Endothelial cell of umbilical vein (primary cell): ENCODE measurements at regions not wholly inside any gene's neighbourhood (a gene's known extent, or its start where the extent isn't known, plus 50 kb on each side); places are given as distances from the start of the nearest gene placed in this dataset.

ENCODE experiments used
- BruUV-seq: library from RNA; stranded (reverse); fragments of 400-500 nt; replicated peaks from 2 replicates; lab custom pipeline; 2021; lab: Mats Ljungman, UMichigan
- CTCF ChIA-PET: fragments of 300-600, 350-600 bp; sonication (Branson Sonifier 250); formaldehyde crosslinking; loops from one replicate; lab custom pipeline; 2021; ENCODE audit warnings: antibody characterized with exemption, inconsistent platforms; lab: Charles Lee
- POLR2A ChIA-PET: fragments of 300-600, 350-600 bp; sonication (Branson Sonifier 250); formaldehyde crosslinking; loops from one replicate; lab custom pipeline; 2021; ENCODE audit warnings: antibody characterized with exemption, inconsistent platforms; lab: Charles Lee
- DNase-seq: peaks from one replicate; pipeline ENCODE4 v3.0.0-alpha.2; 2011; ENCODE audit warnings: low read depth, low spot score
- FAIRE-seq: peaks from 2 replicates; lab custom pipeline; 2011; peaks lifted over from hg19 to GRCh38; lab: Jason Lieb, UNC
- H2AFZ ChIP-seq: 2 replicates; pipeline ENCODE4 v1.6.0; 2012; ENCODE audit warnings: low read depth, low read length, control low read depth, inconsistent platforms
- H3K27ac ChIP-seq: 2 replicates; pipeline ENCODE4 v1.5.1; 2011; ENCODE audit warnings: low read depth, mild to moderate bottlenecking, control low read depth, low read length, moderate library complexity; ENCODE audit not compliant: insufficient read depth
- H3K27me3 ChIP-seq, 2 experiments: 2 replicates each; pipeline versions ENCODE4 v1.6.0 to v1.6.1; 2011; ENCODE audit warnings: low read length in 2 of 2, mixed read lengths in 1 of 2; ENCODE audit not compliant: control insufficient read depth in 2 of 2, insufficient read depth in 2 of 2
- H3K36me3 ChIP-seq, 2 experiments: 2 replicates in 1 of 2; 3 replicates in 1 of 2; pipeline ENCODE4 v1.5.1; 2011; ENCODE audit warnings: low read length in 2 of 2, mild to moderate bottlenecking in 1 of 2, moderate library complexity in 1 of 2; ENCODE audit not compliant: control insufficient read depth in 2 of 2, insufficient read depth in 2 of 2; ENCODE audit errors: extremely low read depth in 1 of 2
- H3K4me1 ChIP-seq: 3 replicates; pipeline ENCODE4 v1.5.1; 2011; ENCODE audit warnings: mild to moderate bottlenecking, low read length; ENCODE audit not compliant: control insufficient read depth, insufficient read depth; ENCODE audit errors: extremely low read depth
- H3K4me2 ChIP-seq: 2 replicates; pipeline ENCODE4 v1.6.1; 2011; ENCODE audit warnings: low read length, control low read depth, mixed read lengths; ENCODE audit not compliant: insufficient read depth
- H3K4me3 ChIP-seq, 3 experiments: fragments of 200-600 bp in 1 of 3; sonication (generic), shearing (Covaris generic) in 1 of 3; replicated peaks in 1 of 3; 2 replicates each; pipeline ENCODE4 v1.5.1; 2011 to 2016; ENCODE audit warnings: control low read depth in 3 of 3, low read length in 3 of 3, mild to moderate bottlenecking in 2 of 3, inconsistent platforms in 1 of 3, low read depth in 1 of 3, moderate library complexity in 1 of 3; ENCODE audit not compliant: insufficient read depth in 1 of 3
- H3K79me2 ChIP-seq: 2 replicates; pipeline ENCODE4 v1.6.0; 2012; ENCODE audit warnings: low read length, inconsistent platforms; ENCODE audit not compliant: control insufficient read depth, insufficient read depth
- H3K9ac ChIP-seq: replicated peaks from 2 replicates; pipeline ENCODE3; 2011; ENCODE audit warnings: low read length, control low read depth; ENCODE audit not compliant: insufficient read depth; ENCODE audit errors: extremely low read depth
- H3K9me1 ChIP-seq: replicated peaks from 3 replicates; pipeline ENCODE4 v1.6.0; 2011; ENCODE audit warnings: mild to moderate bottlenecking, low read length; ENCODE audit not compliant: control insufficient read depth, insufficient read depth; ENCODE audit errors: extremely low read depth
- H3K9me3 ChIP-seq: replicated peaks from 2 replicates; pipeline ENCODE4 v1.5.1; 2012; ENCODE audit warnings: low read length, inconsistent platforms; ENCODE audit not compliant: control insufficient read depth, insufficient read depth
- H4K20me1 ChIP-seq: replicated peaks from 2 replicates; pipeline ENCODE3; 2011; ENCODE audit warnings: mild to moderate bottlenecking, low read length; ENCODE audit not compliant: control insufficient read depth, insufficient read depth; ENCODE audit errors: extremely low read depth
- EZH2 ChIP-seq: IDR thresholded peaks from 2 replicates; pipeline ENCODE4 v1.6.1; 2012; ENCODE audit warnings: borderline replicate concordance, low read depth, mild to moderate bottlenecking, moderate library complexity, low read length, inconsistent platforms; ENCODE audit not compliant: severe bottlenecking
- GATA2 ChIP-seq: IDR thresholded peaks from 2 replicates; pipeline ENCODE4 v1.7.0; 2011; ENCODE audit warnings: low read depth, mild to moderate bottlenecking, moderate library complexity, mixed read lengths, low read length; ENCODE audit not compliant: insufficient read length, insufficient read depth
- JUN ChIP-seq: IDR thresholded peaks from 2 replicates; pipeline ENCODE4 v1.6.1; 2011; ENCODE audit warnings: borderline replicate concordance, low read depth; ENCODE audit not compliant: insufficient read length, insufficient read depth
- MYC ChIP-seq: IDR thresholded peaks from one replicate; pipeline ENCODE4 v1.6.1; 2011; ENCODE audit warnings: mild to moderate bottlenecking, low read depth, low read length
- POLR2AphosphoS5 ChIP-seq: IDR thresholded peaks from 2 replicates; pipeline ENCODE4 v1.6.1; 2012; ENCODE audit warnings: low read depth, mild to moderate bottlenecking, control low read depth, low read length, moderate library complexity; ENCODE audit not compliant: insufficient read depth
- dilution Hi-C: fragments of 300-500 bp; cut with MboI; formaldehyde crosslinking; loops from one replicate; pipeline ENCODE4 v1.15.0; 2019; ENCODE audit warnings: low sequenced_read_pairs; ENCODE audit not compliant: extremely low pct_ligation_motif_present
- intact Hi-C: fragments of 100-400 bp; cut with micrococcal nuclease; formaldehyde crosslinking; loops from one replicate; pipeline ENCODE4 v1.10.0; 2022
- TF ChIP-seq, protein P1 (sequence below), 2 donors: IDR thresholded peaks; 1 replicate in 1 of 2; 2 replicates in 1 of 2; pipeline ENCODE4 v1.5.1; 2011; ENCODE audit warnings: low read length in 2 of 2, mild to moderate bottlenecking in 2 of 2, moderate library complexity in 2 of 2, control low read depth in 1 of 2, inconsistent platforms in 1 of 2, low read depth in 1 of 2; ENCODE audit not compliant: insufficient read depth in 1 of 2; ENCODE audit errors: extremely low read depth in 1 of 2
- TF ChIP-seq, protein P2 (sequence below): IDR thresholded peaks from 2 replicates; pipeline ENCODE4 v1.6.1; 2011; ENCODE audit not compliant: insufficient read depth, insufficient read length

DNA sequence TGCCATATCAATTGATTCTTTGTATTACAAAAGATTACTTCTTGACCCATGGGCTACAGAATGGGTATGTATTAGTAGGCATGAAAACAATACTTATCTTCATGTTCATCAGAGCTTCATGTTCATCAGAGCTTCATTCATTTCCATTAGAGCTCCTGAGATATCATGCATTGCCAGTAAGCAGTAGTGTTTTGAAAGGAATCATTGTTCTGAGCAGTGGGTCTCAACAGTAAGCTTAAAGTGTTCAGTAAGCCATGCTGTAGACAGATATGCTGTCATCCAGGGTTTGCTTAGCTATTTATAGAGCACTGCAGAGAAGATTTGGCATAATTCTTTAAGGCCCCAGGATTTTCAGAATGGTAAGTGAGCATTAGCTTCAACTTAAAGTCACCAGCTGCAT lies 596.1 kb downstream of the ZNF385D start:
- Histone ChIP-seq H3K9me1 (no peaks in the 10 kb centered on the region), H4K20me1 (no peaks in the 10 kb centered on the region), H3K79me2 (no peaks in the 10 kb centered on the region), H2AFZ (no peak overlapping the region), H3K27me3 (no peaks in the 10 kb centered on the region), H3K4me3 (no peak overlapping the region), H3K4me2 (no peak overlapping the region), H3K9ac (no peak overlapping the region), H3K36me3 (no peaks in the 10 kb centered on the region), H3K9me3 (no peaks in the 10 kb centered on the region), H3K27ac (no peak overlapping the region), H3K4me1 (no peaks in the 10 kb centered on the region)
- ChIA-PET CTCF (interaction anchor here (1.6 kb wide), 1 partner anchor 9 kb away, joined by 3 read pairs; no protein-coding TSS in a partner anchor), POLR2A (no interaction called here)
- no TSS peak for BruUV-seq
- TF ChIP-seq MYC (no peak), JUN (no peak), POLR2AphosphoS5 (no peak), GATA2 (no peak), EZH2 (no peak)
- TF ChIP-seq, protein P1, sequence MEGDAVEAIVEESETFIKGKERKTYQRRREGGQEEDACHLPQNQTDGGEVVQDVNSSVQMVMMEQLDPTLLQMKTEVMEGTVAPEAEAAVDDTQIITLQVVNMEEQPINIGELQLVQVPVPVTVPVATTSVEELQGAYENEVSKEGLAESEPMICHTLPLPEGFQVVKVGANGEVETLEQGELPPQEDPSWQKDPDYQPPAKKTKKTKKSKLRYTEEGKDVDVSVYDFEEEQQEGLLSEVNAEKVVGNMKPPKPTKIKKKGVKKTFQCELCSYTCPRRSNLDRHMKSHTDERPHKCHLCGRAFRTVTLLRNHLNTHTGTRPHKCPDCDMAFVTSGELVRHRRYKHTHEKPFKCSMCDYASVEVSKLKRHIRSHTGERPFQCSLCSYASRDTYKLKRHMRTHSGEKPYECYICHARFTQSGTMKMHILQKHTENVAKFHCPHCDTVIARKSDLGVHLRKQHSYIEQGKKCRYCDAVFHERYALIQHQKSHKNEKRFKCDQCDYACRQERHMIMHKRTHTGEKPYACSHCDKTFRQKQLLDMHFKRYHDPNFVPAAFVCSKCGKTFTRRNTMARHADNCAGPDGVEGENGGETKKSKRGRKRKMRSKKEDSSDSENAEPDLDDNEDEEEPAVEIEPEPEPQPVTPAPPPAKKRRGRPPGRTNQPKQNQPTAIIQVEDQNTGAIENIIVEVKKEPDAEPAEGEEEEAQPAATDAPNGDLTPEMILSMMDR (IDR thresholded peaks at IDR 0.05; ENCODE audit: extremely low read depth in 1 of 2, insufficient read depth in 1 of 2, low read depth in 1 of 2, low read length in 2 of 2), result no peak
- TF ChIP-seq, protein P2, sequence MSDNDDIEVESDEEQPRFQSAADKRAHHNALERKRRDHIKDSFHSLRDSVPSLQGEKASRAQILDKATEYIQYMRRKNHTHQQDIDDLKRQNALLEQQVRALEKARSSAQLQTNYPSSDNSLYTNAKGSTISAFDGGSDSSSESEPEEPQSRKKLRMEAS, result no peak
- FAIRE-seq, result no peak
- intact Hi-C loops, result no loop called here
- dilution Hi-C loops, result no loop called here
- DNase-seq, result no peak
